GM18517 (cell line): ENCODE measurements at regions not wholly inside any gene's neighbourhood (a gene's known extent, or its start where the extent isn't known, plus 50 kb on each side); places are given as distances from the start of the nearest gene placed in this dataset.

Source experiments
- ATAC-seq: cut with Tn5 transposase; IDR thresholded peaks from one replicate; pipeline ENCODE4 v1.9.1; 2021; ENCODE audit warnings: mild to moderate bottlenecking, moderate library complexity; ENCODE audit not compliant: unreplicated experiment

DNA sequence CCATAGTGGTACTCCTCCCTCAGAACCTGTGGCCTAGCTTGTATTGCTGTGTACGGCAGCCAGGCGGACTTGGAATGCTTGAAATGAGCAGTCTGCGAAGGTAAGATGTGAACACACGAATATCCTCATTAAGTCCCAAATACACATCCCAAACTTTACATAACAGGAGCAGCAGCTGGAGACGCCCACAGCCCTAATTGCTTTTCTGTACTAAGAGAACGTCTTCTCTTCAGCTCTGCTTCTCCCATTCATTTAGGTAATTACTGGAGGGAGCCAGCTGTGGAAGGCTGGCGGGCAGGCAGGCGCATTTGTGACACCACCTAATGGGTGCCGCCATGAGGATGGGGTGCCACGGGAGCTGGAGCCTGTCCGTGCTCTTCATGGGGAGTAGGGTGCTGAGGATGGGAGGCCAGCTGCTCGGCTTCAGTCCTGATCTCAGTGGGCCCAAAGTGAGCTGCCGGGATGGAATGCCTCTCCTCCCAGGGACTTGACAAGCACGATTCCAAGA, 66.6 kb upstream of the POU3F1 start:
- no peak for ATAC-seq

DNA sequence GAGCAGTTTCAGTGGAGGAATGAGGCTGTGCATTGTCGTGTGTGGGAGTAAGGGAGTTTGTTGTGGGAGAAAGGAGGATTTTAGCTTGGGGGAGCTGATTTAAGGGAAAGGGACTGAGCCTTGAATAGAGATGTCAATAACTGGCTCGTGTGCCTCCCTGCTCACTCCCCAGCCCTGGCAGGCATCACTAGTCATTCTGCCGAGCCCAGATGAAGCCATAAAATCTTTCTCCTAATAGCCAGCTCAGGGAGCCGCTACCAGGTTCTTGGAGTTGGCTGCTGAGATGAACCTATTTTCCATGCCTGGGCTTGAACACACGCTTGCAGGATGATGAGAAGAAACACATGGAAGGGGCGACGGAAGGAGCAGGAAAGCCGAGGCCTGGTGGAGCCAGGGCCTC, 65.0 kb upstream of the POU3F1 start:
- ATAC-seq = no peak

DNA sequence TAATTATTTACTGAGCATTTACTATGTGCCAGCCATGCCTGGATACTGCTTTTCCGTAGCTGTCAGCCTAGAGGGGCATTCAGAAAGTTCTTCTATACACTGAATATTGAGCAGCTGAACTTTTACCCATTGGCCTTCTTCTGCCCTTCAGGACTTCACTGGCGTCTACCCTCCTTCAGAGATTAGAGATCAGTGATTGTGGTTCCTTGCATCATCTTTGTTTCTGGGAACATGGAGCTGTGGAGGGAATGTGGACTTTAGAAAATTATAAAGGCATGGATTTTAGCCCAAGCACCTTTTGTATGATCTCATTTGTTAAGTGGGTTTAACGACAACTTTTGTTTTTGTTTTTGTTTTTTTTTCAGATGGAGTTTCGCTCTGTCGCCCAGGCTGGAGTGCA, 58.7 kb upstream of the POU3F1 start:
- ATAC-seq = no peak

DNA sequence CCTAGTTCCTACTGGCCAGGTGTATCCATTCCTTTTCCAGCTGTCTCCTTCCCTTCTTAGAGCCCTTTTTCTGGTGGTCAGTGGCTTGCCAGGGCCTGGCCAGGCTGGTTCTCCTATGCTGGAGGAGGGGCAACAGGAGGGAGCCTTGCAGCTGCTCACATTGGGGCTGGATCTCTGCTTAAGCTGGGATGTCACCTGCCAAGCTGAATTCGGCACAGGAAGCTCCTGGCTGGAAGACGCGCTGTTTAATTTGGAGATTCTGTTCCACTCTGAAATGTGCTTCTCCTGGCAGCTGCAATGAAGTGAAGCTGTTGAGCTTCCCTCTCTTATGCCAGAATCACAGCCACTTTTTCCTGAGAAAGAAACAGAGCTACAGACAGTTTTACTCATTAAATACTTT, 56.0 kb upstream of the POU3F1 start:
- no peak for ATAC-seq

DNA sequence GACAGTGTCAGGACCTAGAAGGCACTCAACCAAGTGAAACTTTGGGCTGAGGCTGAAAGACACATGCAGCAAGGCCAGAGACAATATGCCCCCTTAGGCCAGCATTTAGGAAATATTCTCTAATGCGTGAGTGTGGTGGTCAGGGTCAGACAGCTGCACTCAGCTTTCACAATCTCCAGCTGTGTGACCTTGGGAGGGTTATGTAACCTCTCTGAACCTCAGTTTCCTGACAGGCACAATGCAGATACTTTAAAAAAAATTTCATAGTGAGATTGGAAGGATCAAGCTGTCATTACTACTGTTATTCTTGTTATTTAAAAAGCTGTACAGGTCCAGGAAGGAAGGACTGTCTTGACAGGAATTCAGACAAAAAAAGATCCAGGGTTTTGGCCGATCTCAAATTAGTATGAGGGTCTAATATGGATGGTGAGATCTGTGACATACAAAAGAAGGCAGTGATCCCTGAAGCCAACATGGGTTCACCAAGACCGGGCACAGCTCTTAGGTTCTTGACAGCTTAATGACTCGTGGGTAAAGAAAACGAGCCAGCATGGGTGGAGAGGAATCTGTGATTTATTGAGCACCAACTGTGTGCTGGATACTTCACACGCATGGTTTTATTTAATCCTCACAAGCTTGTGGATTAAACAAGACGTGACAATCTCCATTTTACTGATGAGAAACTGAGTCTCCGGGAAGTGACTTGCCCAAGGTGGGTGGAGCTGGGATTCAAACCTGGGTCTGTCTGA, 54.6 kb upstream of the POU3F1 start:
- no peak for ATAC-seq

DNA sequence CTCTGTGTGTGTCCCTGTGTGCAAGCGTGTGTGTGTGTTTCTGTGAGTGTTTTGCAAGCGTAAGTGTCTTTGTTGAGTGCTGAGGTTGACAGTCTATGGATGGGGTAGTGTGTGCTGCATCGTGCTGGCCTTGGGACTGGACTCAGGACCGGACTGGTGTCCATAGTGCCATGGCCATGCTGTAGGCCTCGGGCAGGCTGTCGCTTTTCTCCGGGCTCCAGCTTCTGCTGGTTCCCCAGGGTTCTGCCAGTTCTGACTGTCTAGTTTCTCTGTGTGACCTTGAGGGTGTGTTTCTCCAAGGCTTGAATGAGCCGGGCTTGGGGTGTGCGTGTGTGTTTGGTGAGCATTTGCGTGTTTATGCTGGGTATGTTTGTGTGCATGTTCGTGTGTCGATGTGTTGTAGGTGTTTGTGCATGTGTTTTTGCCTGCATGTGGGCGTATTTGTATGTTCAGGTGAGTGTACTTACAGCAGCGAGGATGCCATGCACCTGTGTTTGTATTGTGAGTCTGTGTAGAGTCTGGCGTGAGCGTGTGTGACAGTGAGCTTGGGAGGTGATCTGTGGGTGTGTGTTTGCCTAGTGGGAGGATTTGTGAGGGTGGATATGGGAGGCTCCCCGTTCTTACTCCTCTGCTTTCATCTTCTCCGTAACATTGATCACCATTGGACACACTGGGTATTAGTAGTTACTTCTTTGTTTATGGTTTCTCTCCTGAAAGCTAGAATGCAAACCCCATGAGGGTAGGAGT, 51.7 kb upstream of the POU3F1 start:
- no peak for ATAC-seq

DNA sequence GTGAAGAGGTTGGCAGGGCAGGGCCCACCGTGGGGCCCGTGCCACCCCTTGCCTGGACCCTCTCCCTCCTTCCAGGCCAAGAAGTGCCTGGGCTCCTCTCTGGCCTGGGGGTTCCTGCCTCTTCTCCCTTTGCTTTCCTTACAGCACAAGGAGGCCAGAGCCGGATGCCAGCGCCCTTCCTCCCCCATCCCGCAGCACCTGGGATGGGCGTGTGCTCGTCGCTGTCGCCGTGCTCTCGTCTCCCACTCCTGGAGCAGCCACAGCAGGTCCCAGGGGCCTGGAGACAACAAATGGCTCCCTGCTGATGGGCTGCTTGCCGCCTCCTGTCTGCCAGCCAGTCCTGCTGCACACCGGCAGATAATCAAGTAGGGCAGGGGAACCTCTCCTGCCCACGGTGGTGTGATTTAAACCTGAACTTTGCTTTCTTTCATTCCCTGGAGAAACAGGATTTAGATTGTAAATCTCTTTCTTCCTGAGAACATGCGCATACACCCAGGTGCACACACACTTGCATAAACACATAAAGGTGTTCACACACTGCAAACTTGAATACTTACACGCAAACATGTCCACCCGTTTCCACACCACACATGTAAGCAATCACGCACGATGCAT, 50.8 kb upstream of the POU3F1 start:
- no peak for ATAC-seq
